A549 (cell line): ENCODE measurements at regions not wholly inside any gene's neighbourhood (a gene's known extent, or its start where the extent isn't known, plus 50 kb on each side); places are given as distances from the start of the nearest gene placed in this dataset.

Experiments
- ATAC-seq, 2 experiments: fragments of 200-7000 bp in 1 of 2; fragments of >200 bp in 1 of 2; cut with Nextera tagmentation in 1 of 2; cut with Tn5 transposase in 1 of 2; 3 replicates each; pipeline versions ENCODE4 v1.8.0 to v1.9.1; 2018 to 2020; ENCODE audit warnings: mild to moderate bottlenecking in 1 of 2, moderate library complexity in 1 of 2
- CTCF ChIA-PET: fragments of 300-600 bp; sonication (Branson Sonifier 250); formaldehyde crosslinking; extraction: SDS; loops from one replicate; lab custom pipeline; 2021; ENCODE audit warnings: antibody characterized with exemption, inconsistent platforms; lab: Yijun Ruan, JAX
- POLR2A ChIA-PET: fragments of 350-600 bp; formaldehyde crosslinking; extraction: SDS; loops from one replicate; lab custom pipeline; 2021; ENCODE audit warnings: antibody characterized with exemption, inconsistent platforms; lab: Yijun Ruan, JAX
- DNase-seq, 2 experiments: peaks; one replicate each; pipeline versions ENCODE4 v3.0.0 to v3.0.0-alpha.2; 2011 to 2016; ENCODE audit warnings: low read depth in 1 of 2, low spot score in 1 of 2
- FAIRE-seq: peaks from 2 replicates; lab custom pipeline; 2011; peaks lifted over from hg19 to GRCh38; lab: Jason Lieb, UNC
- H3K27ac ChIP-seq, 2 experiments: fragments of >200 bp; sonication (Bioruptor Twin); formaldehyde crosslinking; 3 replicates each; pipeline ENCODE4 v1.5.1; 2016 to 2017
- H3K4me1 ChIP-seq: fragments of >200 bp; sonication (Bioruptor Twin); formaldehyde crosslinking; 3 replicates; pipeline ENCODE4 v1.6.1; 2016
- H3K4me2 ChIP-seq: fragments of >200 bp; sonication (Bioruptor Twin); formaldehyde crosslinking; 3 replicates; pipeline ENCODE4 v1.6.1; 2016
- H3K4me3 ChIP-seq: fragments of >200 bp; sonication (Bioruptor Twin); formaldehyde crosslinking; 3 replicates; pipeline ENCODE4 v1.5.1; 2016
- H3K9me3 ChIP-seq: fragments of >200 bp; sonication (Bioruptor Twin); formaldehyde crosslinking; 3 replicates; pipeline ENCODE4 v1.6.1; 2016
- CBX8 ChIP-seq: fragments of 200-600 bp; sonication (generic); IDR thresholded peaks from 2 replicates; pipeline ENCODE4 v1.6.1; 2016
- CHD4 ChIP-seq: fragments of 200-600 bp; sonication (generic); IDR thresholded peaks from 2 replicates; pipeline ENCODE4 v1.6.1; 2016; ENCODE audit warnings: antibody characterized with exemption, mild to moderate bottlenecking, borderline replicate concordance
- EHMT2 ChIP-seq: fragments of 200-600 bp; sonication (generic); IDR thresholded peaks from 2 replicates; pipeline ENCODE4 v1.6.1; 2016; ENCODE audit warnings: antibody characterized with exemption, low read depth, mild to moderate bottlenecking, moderate library complexity
- EP300 ChIP-seq, 2 experiments: fragments of >200 bp; sonication (Bioruptor Twin); formaldehyde crosslinking; IDR thresholded peaks; 2 replicates in 1 of 2; 3 replicates in 1 of 2; pipeline ENCODE4 v1.6.1; 2016 to 2017
- ESRRA ChIP-seq: fragments of 150-350 bp; IDR thresholded peaks from 2 replicates; pipeline ENCODE4 v1.6.1; 2014; ENCODE audit warnings: mild to moderate bottlenecking, low read length, borderline replicate concordance
- FOSL2 ChIP-seq, 2 experiments: fragments of 450-650 bp in 1 of 2; fragments of >200 bp in 1 of 2; sonication (Bioruptor Twin) in 1 of 2; formaldehyde crosslinking; IDR thresholded peaks; 2 replicates each; pipeline versions ENCODE4 v1.5.0 to v1.6.1; 2016 to 2020; ENCODE audit warnings: mild to moderate bottlenecking in 1 of 2, moderate library complexity in 1 of 2
- GATA3 ChIP-seq: IDR thresholded peaks from 2 replicates; pipeline ENCODE4 v1.6.1; 2012; ENCODE audit warnings: borderline replicate concordance
- HOXA7 ChIP-seq: fragments of 250-450 bp; sonication (Bioruptor Pico); IDR thresholded peaks from 2 replicates; pipeline ENCODE4 v1.5.0; 2020; ENCODE audit warnings: mild to moderate bottlenecking, moderate library complexity
- HOXB5 ChIP-seq: fragments of 250-450 bp; sonication (Bioruptor Pico); IDR thresholded peaks from 2 replicates; pipeline ENCODE4 v1.5.0; 2020; ENCODE audit warnings: mild to moderate bottlenecking, moderate library complexity
- JUN ChIP-seq, 2 experiments: fragments of >200 bp; sonication (Bioruptor Twin); formaldehyde crosslinking; IDR thresholded peaks; 2 replicates in 1 of 2; 3 replicates in 1 of 2; pipeline ENCODE4 v1.6.1; 2016 to 2017
- JUNB ChIP-seq: fragments of >200 bp; sonication (Bioruptor Twin); formaldehyde crosslinking; IDR thresholded peaks from 2 replicates; pipeline ENCODE4 v1.6.1; 2016
- KDM5A ChIP-seq: fragments of 200-600 bp; sonication (generic); IDR thresholded peaks from 2 replicates; pipeline ENCODE4 v1.6.1; 2016; ENCODE audit warnings: antibody characterized with exemption, mild to moderate bottlenecking
- MAFK ChIP-seq: fragments of 450-650 bp; IDR thresholded peaks from 2 replicates; pipeline ENCODE4 v1.6.1; 2014; ENCODE audit not compliant: partially characterized antibody
- NFE2L2 ChIP-seq: fragments of 150-350 bp; conservative IDR thresholded peaks from 2 replicates; pipeline ENCODE4 v1.6.1; 2014; ENCODE audit warnings: low read length
- NR3C1 ChIP-seq: fragments of >200 bp; sonication (Bioruptor Twin); formaldehyde crosslinking; IDR thresholded peaks from 3 replicates; pipeline ENCODE4 v1.6.1; 2017
- POLR2AphosphoS2 ChIP-seq: conservative IDR thresholded peaks from 2 replicates; pipeline ENCODE4 v1.6.1; 2012; ENCODE audit warnings: low read length, improper control_type of control experiment, inconsistent platforms
- RAD21 ChIP-seq, 2 experiments: fragments of >200 bp in 1 of 2; sonication (Bioruptor Twin) in 1 of 2; formaldehyde crosslinking in 1 of 2; IDR thresholded peaks in 1 of 2; conservative IDR thresholded peaks in 1 of 2; 2 replicates in 1 of 2; 3 replicates in 1 of 2; pipeline ENCODE4 v1.6.1; 2012 to 2018; ENCODE audit warnings: inconsistent platforms in 1 of 2
- RNF2 ChIP-seq: fragments of 200-600 bp; sonication (generic); IDR thresholded peaks from 2 replicates; pipeline ENCODE4 v1.6.1; 2016; ENCODE audit warnings: low read depth, mild to moderate bottlenecking, antibody characterized with exemption, moderate library complexity, borderline replicate concordance
- TFCP2L1 ChIP-seq: fragments of 250-450 bp; sonication (Bioruptor Pico); IDR thresholded peaks from 2 replicates; pipeline ENCODE4 v1.5.0; 2021; ENCODE audit warnings: mild to moderate bottlenecking
- ZC3H11A ChIP-seq: fragments of 450-650 bp; IDR thresholded peaks from 2 replicates; pipeline ENCODE4 v1.6.1; 2014; ENCODE audit warnings: antibody characterized with exemption, mild to moderate bottlenecking
- ZNF302 ChIP-seq: fragments of 250-450 bp; sonication (Bioruptor Pico); IDR thresholded peaks from 2 replicates; pipeline ENCODE4 v1.9.0; 2021; ENCODE audit warnings: inconsistent platforms, mild to moderate bottlenecking, moderate library complexity
- ZSCAN20 ChIP-seq: fragments of 250-450 bp; sonication (Bioruptor Pico); IDR thresholded peaks from 2 replicates; pipeline ENCODE4 v1.8.0; 2022; ENCODE audit warnings: mild to moderate bottlenecking, moderate library complexity
- WGBS: methylation state at CpG from one replicate; pipeline ENCODE4 v1.1.6; 2017; ENCODE audit errors: missing lambda C conversion rate; 5-methylcytosine and 5-hydroxymethylcytosine counted together
- TF ChIP-seq, protein P1 (sequence below): fragments of >200 bp; sonication (Bioruptor Twin); formaldehyde crosslinking; IDR thresholded peaks from 3 replicates; pipeline ENCODE4 v1.6.1; 2016
- TF ChIP-seq, protein P2 (sequence below): fragments of 250-450 bp; sonication (Bioruptor Pico); IDR thresholded peaks from 2 replicates; pipeline ENCODE4 v1.5.0; 2020; ENCODE audit warnings: low read depth, mild to moderate bottlenecking, moderate library complexity
- TF ChIP-seq, protein P3 (sequence below): fragments of 200-600 bp; sonication (generic); IDR thresholded peaks from 2 replicates; pipeline ENCODE4 v1.6.1; 2016; ENCODE audit warnings: antibody characterized with exemption, mild to moderate bottlenecking, moderate library complexity
- TF ChIP-seq, protein P4 (sequence below): fragments of >200 bp; sonication (Bioruptor Twin); formaldehyde crosslinking; IDR thresholded peaks from 2 replicates; pipeline ENCODE4 v1.6.1; 2016
- TF ChIP-seq, protein P5 (sequence below): fragments of 250-450 bp; sonication (Bioruptor Pico); IDR thresholded peaks from 2 replicates; pipeline ENCODE4 v1.5.0; 2021; ENCODE audit warnings: mild to moderate bottlenecking, moderate library complexity, borderline replicate concordance
- TF ChIP-seq, protein P6 (sequence below): fragments of 150-350 bp; IDR thresholded peaks from 2 replicates; pipeline ENCODE4 v1.6.1; 2014; ENCODE audit warnings: low read depth, mild to moderate bottlenecking, low read length

DNA sequence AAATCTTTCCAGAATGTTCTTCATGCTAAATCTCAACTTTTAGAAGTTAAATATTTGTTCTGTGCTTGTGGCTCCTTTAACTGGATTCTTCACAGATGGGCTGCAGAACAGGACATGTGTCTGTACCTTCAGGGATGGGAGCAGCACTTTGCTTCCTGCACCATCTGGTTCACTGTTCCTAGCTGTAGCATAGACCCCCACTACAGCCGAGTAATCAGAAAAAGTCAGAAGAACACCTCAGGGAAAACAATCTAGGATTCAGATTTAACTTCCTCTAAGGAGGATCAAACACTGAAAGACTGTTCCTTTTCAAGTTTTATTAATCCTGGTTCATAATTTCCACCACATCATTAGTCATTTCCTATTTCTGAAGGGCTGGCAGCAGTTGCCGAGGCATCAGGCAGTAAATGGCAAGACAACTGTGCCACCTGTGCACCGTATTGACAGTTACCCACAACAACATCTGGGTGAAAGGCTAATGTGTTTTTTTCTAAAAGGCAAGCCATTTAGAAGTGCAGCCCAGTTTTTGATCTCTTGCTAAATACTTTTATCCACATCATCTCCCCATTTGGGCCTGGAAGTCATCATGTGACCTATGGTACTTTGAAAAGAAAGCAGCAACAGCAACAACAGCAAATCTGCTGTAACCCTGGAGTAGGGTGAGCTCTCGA, 212.8 kb upstream of the BMP4 start:
- FAIRE-seq (no peak), DNase-seq (no peak), ATAC-seq (no peak)
- 55% methylated on average over 4 of the region's 4 CpGs for WGBS
- CTCF ChIA-PET, result interaction anchor here (1.3 to 2.4 kb wide), 3 partner anchors 13 to 630 kb away, joined by 4 to 7 read pairs (median 5); no protein-coding TSS in a partner anchor
- no peaks in the 10 kb centered on the region for H3K4me1 ChIP-seq
- POLR2A ChIA-PET, result no interaction called here
- no peak overlapping the region for H3K4me3 ChIP-seq
- TF ChIP-seq FOSL2 (IDR thresholded peaks at IDR 0.05) (no peak), FOSL2 (CRISPR knock-in tag; IDR thresholded peaks at IDR 0.05) (no peak), POLR2AphosphoS2 (no peak), ZC3H11A (no peak), NFE2L2 (no peak), EHMT2 (no peak), ZNF302 (no peak), GATA3 (no peak), CBX8 (no peak), MAFK (no peak), JUNB (no peak), NR3C1 (no peak), RNF2 (no peak), KDM5A (no peak), HOXA7 (CRISPR knock-in tag) (no peak)
- TF ChIP-seq, protein P1, sequence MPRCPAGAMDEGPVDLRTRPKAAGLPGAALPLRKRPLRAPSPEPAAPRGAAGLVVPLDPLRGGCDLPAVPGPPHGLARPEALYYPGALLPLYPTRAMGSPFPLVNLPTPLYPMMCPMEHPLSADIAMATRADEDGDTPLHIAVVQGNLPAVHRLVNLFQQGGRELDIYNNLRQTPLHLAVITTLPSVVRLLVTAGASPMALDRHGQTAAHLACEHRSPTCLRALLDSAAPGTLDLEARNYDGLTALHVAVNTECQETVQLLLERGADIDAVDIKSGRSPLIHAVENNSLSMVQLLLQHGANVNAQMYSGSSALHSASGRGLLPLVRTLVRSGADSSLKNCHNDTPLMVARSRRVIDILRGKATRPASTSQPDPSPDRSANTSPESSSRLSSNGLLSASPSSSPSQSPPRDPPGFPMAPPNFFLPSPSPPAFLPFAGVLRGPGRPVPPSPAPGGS, result no peak
- TF ChIP-seq, protein P2, sequence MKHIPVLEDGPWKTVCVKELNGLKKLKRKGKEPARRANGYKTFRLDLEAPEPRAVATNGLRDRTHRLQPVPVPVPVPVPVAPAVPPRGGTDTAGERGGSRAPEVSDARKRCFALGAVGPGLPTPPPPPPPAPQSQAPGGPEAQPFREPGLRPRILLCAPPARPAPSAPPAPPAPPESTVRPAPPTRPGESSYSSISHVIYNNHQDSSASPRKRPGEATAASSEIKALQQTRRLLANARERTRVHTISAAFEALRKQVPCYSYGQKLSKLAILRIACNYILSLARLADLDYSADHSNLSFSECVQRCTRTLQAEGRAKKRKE (CRISPR knock-in tag), result no peak
- TF ChIP-seq, all 56 proteins: peak for 0
- H3K9me3 ChIP-seq, result no peaks in the 10 kb centered on the region
- no peak overlapping the region for H3K4me2 ChIP-seq
- H3K27ac ChIP-seq, result no peak overlapping the region

DNA sequence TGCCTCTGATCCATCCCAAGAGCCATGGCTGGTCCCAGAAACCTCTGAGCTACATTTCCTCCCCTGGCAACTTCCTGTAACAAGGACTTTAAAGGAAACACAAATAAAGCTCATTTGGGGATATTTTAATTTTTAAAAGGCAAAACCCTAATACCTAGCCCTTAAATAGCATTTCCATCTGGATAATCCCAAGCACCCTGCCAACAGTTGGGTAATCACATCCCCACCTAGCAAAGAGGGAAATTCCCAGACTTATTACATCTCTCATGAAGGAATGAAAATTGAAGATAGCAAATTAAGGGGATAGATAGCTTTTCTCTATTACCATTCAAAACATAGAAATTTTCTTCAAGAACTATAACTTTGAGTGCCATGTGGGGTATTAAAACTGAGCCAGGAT, 213.7 kb upstream of the BMP4 start:
- no peak overlapping the region for H3K4me3 ChIP-seq
- H3K4me1 ChIP-seq, result no peaks in the 10 kb centered on the region
- CTCF ChIA-PET, result interaction anchor here (1.3 to 2.4 kb wide), 4 partner anchors 14 to 631 kb away, joined by 4 to 7 read pairs (median 4); no protein-coding TSS in a partner anchor
- DNase-seq (no peak), FAIRE-seq (no peak), ATAC-seq (no peak)
- TF ChIP-seq KDM5A (no peak), HOXB5 (CRISPR knock-in tag) (no peak), JUNB (no peak), CBX8 (no peak), POLR2AphosphoS2 (no peak), RNF2 (no peak), JUN (IDR thresholded peaks at IDR 0.05) (no peak), CHD4 (no peak), ZNF302 (no peak), ESRRA (no peak), ZSCAN20 (CRISPR knock-in tag) (no peak), RAD21 (conservative IDR thresholded peaks at IDR 0.05 in 1 of 2, IDR thresholded peaks at IDR 0.05 in 1 of 2) (no peak), TFCP2L1 (CRISPR knock-in tag) (no peak), EP300 (IDR thresholded peaks at IDR 0.05) (no peak)
- TF ChIP-seq, protein P3, sequence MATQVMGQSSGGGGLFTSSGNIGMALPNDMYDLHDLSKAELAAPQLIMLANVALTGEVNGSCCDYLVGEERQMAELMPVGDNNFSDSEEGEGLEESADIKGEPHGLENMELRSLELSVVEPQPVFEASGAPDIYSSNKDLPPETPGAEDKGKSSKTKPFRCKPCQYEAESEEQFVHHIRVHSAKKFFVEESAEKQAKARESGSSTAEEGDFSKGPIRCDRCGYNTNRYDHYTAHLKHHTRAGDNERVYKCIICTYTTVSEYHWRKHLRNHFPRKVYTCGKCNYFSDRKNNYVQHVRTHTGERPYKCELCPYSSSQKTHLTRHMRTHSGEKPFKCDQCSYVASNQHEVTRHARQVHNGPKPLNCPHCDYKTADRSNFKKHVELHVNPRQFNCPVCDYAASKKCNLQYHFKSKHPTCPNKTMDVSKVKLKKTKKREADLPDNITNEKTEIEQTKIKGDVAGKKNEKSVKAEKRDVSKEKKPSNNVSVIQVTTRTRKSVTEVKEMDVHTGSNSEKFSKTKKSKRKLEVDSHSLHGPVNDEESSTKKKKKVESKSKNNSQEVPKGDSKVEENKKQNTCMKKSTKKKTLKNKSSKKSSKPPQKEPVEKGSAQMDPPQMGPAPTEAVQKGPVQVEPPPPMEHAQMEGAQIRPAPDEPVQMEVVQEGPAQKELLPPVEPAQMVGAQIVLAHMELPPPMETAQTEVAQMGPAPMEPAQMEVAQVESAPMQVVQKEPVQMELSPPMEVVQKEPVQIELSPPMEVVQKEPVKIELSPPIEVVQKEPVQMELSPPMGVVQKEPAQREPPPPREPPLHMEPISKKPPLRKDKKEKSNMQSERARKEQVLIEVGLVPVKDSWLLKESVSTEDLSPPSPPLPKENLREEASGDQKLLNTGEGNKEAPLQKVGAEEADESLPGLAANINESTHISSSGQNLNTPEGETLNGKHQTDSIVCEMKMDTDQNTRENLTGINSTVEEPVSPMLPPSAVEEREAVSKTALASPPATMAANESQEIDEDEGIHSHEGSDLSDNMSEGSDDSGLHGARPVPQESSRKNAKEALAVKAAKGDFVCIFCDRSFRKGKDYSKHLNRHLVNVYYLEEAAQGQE, result no peak
- TF ChIP-seq, protein P4, sequence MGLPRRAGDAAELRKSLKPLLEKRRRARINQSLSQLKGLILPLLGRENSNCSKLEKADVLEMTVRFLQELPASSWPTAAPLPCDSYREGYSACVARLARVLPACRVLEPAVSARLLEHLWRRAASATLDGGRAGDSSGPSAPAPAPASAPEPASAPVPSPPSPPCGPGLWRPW, result no peak
- TF ChIP-seq, protein P5, sequence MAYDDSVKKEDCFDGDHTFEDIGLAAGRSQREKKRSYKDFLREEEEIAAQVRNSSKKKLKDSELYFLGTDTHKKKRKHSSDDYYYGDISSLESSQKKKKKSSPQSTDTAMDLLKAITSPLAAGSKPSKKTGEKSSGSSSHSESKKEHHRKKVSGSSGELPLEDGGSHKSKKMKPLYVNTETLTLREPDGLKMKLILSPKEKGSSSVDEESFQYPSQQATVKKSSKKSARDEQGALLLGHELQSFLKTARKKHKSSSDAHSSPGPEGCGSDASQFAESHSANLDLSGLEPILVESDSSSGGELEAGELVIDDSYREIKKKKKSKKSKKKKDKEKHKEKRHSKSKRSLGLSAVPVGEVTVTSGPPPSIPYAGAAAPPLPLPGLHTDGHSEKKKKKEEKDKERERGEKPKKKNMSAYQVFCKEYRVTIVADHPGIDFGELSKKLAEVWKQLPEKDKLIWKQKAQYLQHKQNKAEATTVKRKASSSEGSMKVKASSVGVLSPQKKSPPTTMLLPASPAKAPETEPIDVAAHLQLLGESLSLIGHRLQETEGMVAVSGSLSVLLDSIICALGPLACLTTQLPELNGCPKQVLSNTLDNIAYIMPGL (CRISPR knock-in tag), result no peak
- TF ChIP-seq, protein P6, sequence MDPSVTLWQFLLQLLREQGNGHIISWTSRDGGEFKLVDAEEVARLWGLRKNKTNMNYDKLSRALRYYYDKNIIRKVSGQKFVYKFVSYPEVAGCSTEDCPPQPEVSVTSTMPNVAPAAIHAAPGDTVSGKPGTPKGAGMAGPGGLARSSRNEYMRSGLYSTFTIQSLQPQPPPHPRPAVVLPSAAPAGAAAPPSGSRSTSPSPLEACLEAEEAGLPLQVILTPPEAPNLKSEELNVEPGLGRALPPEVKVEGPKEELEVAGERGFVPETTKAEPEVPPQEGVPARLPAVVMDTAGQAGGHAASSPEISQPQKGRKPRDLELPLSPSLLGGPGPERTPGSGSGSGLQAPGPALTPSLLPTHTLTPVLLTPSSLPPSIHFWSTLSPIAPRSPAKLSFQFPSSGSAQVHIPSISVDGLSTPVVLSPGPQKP, result no peak
- H3K9me3 ChIP-seq, result no peaks in the 10 kb centered on the region
- H3K27ac ChIP-seq, result no peak overlapping the region
- no peak overlapping the region for H3K4me2 ChIP-seq
- POLR2A ChIA-PET, result no interaction called here
